GM23338 (cell line): ENCODE measurements at regions not wholly inside any gene's neighbourhood (a gene's known extent, or its start where the extent isn't known, plus 50 kb on each side); places are given as distances from the start of the nearest gene placed in this dataset.

Source experiments
- ATAC-seq: fragments of 200-7000 bp; cut with Tn5 transposase; 3 replicates; pipeline ENCODE4 v1.9.1; 2020
- DNase-seq: peaks from one replicate; pipeline ENCODE4 v3.0.0-alpha.2; 2015; ENCODE audit warnings: low spot score
- H2AFZ ChIP-seq: fragments of 200-600 bp; sonication (generic); 2 replicates; pipeline ENCODE4 v1.8.0; 2016; ENCODE audit warnings: antibody characterized with exemption, mild to moderate bottlenecking, moderate library complexity
- H3F3A ChIP-seq: fragments of 200-600 bp; sonication (generic); replicated peaks from 2 replicates; pipeline ENCODE4 v1.8.0; 2017; ENCODE audit warnings: antibody characterized with exemption, mixed run types, low read depth
- H3K27ac ChIP-seq: fragments of 200-600 bp; sonication (generic); 2 replicates; pipeline ENCODE4 v1.6.1; 2016; ENCODE audit warnings: low read depth
- H3K27me3 ChIP-seq: fragments of 200-600 bp; sonication (generic); 2 replicates; pipeline ENCODE4 v1.8.0; 2016; ENCODE audit warnings: mild to moderate bottlenecking, mixed run types, moderate library complexity; ENCODE audit not compliant: insufficient read depth
- H3K36me3 ChIP-seq: fragments of 200-600 bp; sonication (generic); 2 replicates; pipeline ENCODE4 v1.8.0; 2016; ENCODE audit warnings: mild to moderate bottlenecking; ENCODE audit not compliant: insufficient read depth
- H3K4me1 ChIP-seq: fragments of 200-600 bp; sonication (generic); 2 replicates; pipeline ENCODE4 v1.8.0; 2016; ENCODE audit warnings: mild to moderate bottlenecking, moderate library complexity; ENCODE audit not compliant: insufficient read depth
- H3K4me2 ChIP-seq: fragments of 200-600 bp; sonication (generic); 2 replicates; pipeline ENCODE4 v1.7.1; 2017; ENCODE audit warnings: mixed run types
- H3K4me3 ChIP-seq: fragments of 200-600 bp; sonication (generic); 2 replicates; pipeline ENCODE4 v1.6.1; 2016; ENCODE audit warnings: mixed run types
- H3K79me2 ChIP-seq: fragments of 200-600 bp; sonication (generic); replicated peaks from 2 replicates; pipeline ENCODE4 v1.8.0; 2017; ENCODE audit warnings: mild to moderate bottlenecking; ENCODE audit not compliant: insufficient read depth
- H3K9me2 ChIP-seq: fragments of 200-600 bp; sonication (generic); 2 replicates; pipeline ENCODE4 v1.8.0; 2017; ENCODE audit not compliant: insufficient read depth
- H4K20me1 ChIP-seq: fragments of 200-600 bp; sonication (generic); replicated peaks from 2 replicates; pipeline ENCODE4 v1.8.0; 2017; ENCODE audit warnings: mild to moderate bottlenecking; ENCODE audit not compliant: insufficient read depth
- H3K27ac Mint-ChIP-seq: 2 replicates; pipeline ENCODE4 v1.8.0; 2020; ENCODE audit warnings: inconsistent platforms, mild to moderate bottlenecking, moderate library complexity, mixed read lengths
- H3K27me3 Mint-ChIP-seq: 3 replicates; pipeline ENCODE4 v1.8.0; 2022; ENCODE audit warnings: low read depth, mild to moderate bottlenecking, moderate library complexity, mixed read lengths, inconsistent platforms; ENCODE audit not compliant: insufficient read depth, poor library complexity
- H3K36me3 Mint-ChIP-seq: 3 replicates; pipeline ENCODE4 v1.8.0; 2021; ENCODE audit warnings: low read depth, mild to moderate bottlenecking, inconsistent platforms, moderate library complexity, mixed read lengths
- H3K4me1 Mint-ChIP-seq: 3 replicates; pipeline ENCODE4 v1.8.0; 2020; ENCODE audit warnings: mild to moderate bottlenecking, inconsistent platforms, mixed read lengths
- H3K4me3 Mint-ChIP-seq: 3 replicates; pipeline ENCODE4 v1.8.0; 2021; ENCODE audit warnings: moderate library complexity, mild to moderate bottlenecking, inconsistent platforms, mixed read lengths
- H3K9me3 Mint-ChIP-seq: 3 replicates; pipeline ENCODE4 v1.8.0; 2020; ENCODE audit warnings: moderate library complexity, mild to moderate bottlenecking, inconsistent platforms, mixed read lengths
- CREB1 ChIP-seq: fragments of 250-450 bp; sonication (Bioruptor Pico); IDR thresholded peaks from 2 replicates; pipeline ENCODE4 v1.5.0; 2020; ENCODE audit warnings: low read depth, mild to moderate bottlenecking, moderate library complexity
- EZH2 ChIP-seq: fragments of 200-600 bp; sonication (generic); IDR thresholded peaks from one replicate; pipeline ENCODE4 v1.8.0; 2017; ENCODE audit warnings: antibody characterized with exemption, mild to moderate bottlenecking, low read depth; ENCODE audit not compliant: unreplicated experiment
- EZH2phosphoT487 ChIP-seq: fragments of 200-600 bp; sonication (generic); IDR thresholded peaks from one replicate; pipeline ENCODE4 v1.8.1; 2018; ENCODE audit warnings: antibody characterized with exemption; ENCODE audit not compliant: unreplicated experiment
- JUNB ChIP-seq: IDR thresholded peaks from one replicate; pipeline ENCODE4 v1.6.1; 2016; ENCODE audit warnings: antibody characterized with exemption; ENCODE audit not compliant: unreplicated experiment
- NANOG ChIP-seq: IDR thresholded peaks from 2 replicates; pipeline ENCODE4 v1.6.1; 2016; ENCODE audit warnings: antibody characterized with exemption, borderline replicate concordance
- POLR2AphosphoS5 ChIP-seq: IDR thresholded peaks from 2 replicates; pipeline ENCODE4 v1.6.1; 2016; ENCODE audit warnings: antibody characterized with exemption, low read depth
- STAT1 ChIP-seq: IDR thresholded peaks from one replicate; pipeline ENCODE4 v1.6.1; 2016; ENCODE audit warnings: antibody characterized with exemption; ENCODE audit not compliant: unreplicated experiment
- ZNF114 ChIP-seq: fragments of 250-450 bp; sonication (Bioruptor Pico); IDR thresholded peaks from 2 replicates; pipeline ENCODE4 v1.5.0; 2020; ENCODE audit warnings: mild to moderate bottlenecking, moderate library complexity
- ZNF331 ChIP-seq: fragments of 250-450 bp; sonication (Bioruptor Pico); IDR thresholded peaks from 2 replicates; pipeline ENCODE4 v1.5.0; 2020; ENCODE audit warnings: low read depth, mild to moderate bottlenecking, moderate library complexity
- TF ChIP-seq, protein P1 (sequence below): IDR thresholded peaks from one replicate; pipeline ENCODE4 v1.6.1; 2018; ENCODE audit warnings: antibody characterized with exemption; ENCODE audit not compliant: unreplicated experiment
- TF ChIP-seq, protein P2 (sequence below): IDR thresholded peaks from 2 replicates; pipeline ENCODE4 v1.6.1; 2016; ENCODE audit warnings: antibody characterized with exemption
- TF ChIP-seq, protein P3 (sequence below), 2 experiments: fragments of 200-600 bp in 1 of 2; sonication (generic) in 1 of 2; conservative IDR thresholded peaks; 2 replicates each; pipeline versions ENCODE4 v1.5.1 to v1.6.1; 2016 to 2017; ENCODE audit warnings: antibody characterized with exemption in 2 of 2, low read depth in 2 of 2, mild to moderate bottlenecking in 2 of 2, moderate library complexity in 1 of 2
- TF ChIP-seq, protein P4 (sequence below): fragments of 250-450 bp; sonication (Bioruptor Pico); IDR thresholded peaks from 2 replicates; pipeline ENCODE4 v1.5.0; 2020; ENCODE audit warnings: mild to moderate bottlenecking, moderate library complexity

DNA sequence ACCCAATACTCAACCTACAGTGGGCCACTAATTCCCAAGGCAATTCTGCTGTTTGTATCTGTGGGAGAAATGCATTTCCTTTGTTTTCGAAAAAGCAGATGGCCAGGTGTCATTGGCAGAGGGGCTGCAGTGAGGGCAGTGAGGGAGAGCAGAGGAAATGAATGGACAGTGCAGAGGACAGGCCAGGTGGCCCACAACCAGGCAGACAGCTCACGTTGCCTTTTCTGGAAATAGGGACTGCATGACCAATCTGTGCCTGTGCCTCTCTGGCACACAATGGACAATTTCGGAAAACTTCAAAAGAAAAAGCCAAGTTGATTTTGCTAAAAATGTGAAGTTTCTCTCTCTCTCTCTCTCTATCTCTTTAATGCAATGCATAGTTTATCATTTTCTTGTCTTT, 52.6 kb upstream of the ETS2 start:
- H3K9me3 Mint-ChIP-seq = no peaks in the 10 kb centered on the region
- Histone ChIP-seq H3K9me2 (no peaks in the 10 kb centered on the region), H3K4me2 (no peak overlapping the region), H3K4me3 (no peak overlapping the region), H3F3A (no peaks in the 10 kb centered on the region), H3K4me1 (no peaks in the 10 kb centered on the region; the same call in 1 of the 2 replicates), H2AFZ (no peak overlapping the region), H3K27me3 (no peaks in the 10 kb centered on the region), H3K36me3 (no peaks in the 10 kb centered on the region), H4K20me1 (no peaks in the 10 kb centered on the region), H3K27ac (no peak overlapping the region), H3K79me2 (no peaks in the 10 kb centered on the region)
- peaks cover 10% of the 10 kb centered on the region; the same call in 2 of the 3 replicates for H3K4me1 Mint-ChIP-seq
- no peak overlapping the region for H3K4me3 Mint-ChIP-seq
- no peak for ATAC-seq
- no peak for TF ChIP-seq STAT1
- TF ChIP-seq, protein P1, sequence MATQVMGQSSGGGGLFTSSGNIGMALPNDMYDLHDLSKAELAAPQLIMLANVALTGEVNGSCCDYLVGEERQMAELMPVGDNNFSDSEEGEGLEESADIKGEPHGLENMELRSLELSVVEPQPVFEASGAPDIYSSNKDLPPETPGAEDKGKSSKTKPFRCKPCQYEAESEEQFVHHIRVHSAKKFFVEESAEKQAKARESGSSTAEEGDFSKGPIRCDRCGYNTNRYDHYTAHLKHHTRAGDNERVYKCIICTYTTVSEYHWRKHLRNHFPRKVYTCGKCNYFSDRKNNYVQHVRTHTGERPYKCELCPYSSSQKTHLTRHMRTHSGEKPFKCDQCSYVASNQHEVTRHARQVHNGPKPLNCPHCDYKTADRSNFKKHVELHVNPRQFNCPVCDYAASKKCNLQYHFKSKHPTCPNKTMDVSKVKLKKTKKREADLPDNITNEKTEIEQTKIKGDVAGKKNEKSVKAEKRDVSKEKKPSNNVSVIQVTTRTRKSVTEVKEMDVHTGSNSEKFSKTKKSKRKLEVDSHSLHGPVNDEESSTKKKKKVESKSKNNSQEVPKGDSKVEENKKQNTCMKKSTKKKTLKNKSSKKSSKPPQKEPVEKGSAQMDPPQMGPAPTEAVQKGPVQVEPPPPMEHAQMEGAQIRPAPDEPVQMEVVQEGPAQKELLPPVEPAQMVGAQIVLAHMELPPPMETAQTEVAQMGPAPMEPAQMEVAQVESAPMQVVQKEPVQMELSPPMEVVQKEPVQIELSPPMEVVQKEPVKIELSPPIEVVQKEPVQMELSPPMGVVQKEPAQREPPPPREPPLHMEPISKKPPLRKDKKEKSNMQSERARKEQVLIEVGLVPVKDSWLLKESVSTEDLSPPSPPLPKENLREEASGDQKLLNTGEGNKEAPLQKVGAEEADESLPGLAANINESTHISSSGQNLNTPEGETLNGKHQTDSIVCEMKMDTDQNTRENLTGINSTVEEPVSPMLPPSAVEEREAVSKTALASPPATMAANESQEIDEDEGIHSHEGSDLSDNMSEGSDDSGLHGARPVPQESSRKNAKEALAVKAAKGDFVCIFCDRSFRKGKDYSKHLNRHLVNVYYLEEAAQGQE = no peak
- TF ChIP-seq, protein P2, sequence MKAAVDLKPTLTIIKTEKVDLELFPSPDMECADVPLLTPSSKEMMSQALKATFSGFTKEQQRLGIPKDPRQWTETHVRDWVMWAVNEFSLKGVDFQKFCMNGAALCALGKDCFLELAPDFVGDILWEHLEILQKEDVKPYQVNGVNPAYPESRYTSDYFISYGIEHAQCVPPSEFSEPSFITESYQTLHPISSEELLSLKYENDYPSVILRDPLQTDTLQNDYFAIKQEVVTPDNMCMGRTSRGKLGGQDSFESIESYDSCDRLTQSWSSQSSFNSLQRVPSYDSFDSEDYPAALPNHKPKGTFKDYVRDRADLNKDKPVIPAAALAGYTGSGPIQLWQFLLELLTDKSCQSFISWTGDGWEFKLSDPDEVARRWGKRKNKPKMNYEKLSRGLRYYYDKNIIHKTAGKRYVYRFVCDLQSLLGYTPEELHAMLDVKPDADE = no peak
- TF ChIP-seq JUNB = no peak
- no peak for TF ChIP-seq EZH2
- no peak for TF ChIP-seq ZNF331 (CRISPR knock-in tag)
- TF ChIP-seq EZH2phosphoT487 = no peak
- no peak for TF ChIP-seq POLR2AphosphoS5
- no peak for TF ChIP-seq ZNF114 (CRISPR knock-in tag)
- TF ChIP-seq, protein P3, sequence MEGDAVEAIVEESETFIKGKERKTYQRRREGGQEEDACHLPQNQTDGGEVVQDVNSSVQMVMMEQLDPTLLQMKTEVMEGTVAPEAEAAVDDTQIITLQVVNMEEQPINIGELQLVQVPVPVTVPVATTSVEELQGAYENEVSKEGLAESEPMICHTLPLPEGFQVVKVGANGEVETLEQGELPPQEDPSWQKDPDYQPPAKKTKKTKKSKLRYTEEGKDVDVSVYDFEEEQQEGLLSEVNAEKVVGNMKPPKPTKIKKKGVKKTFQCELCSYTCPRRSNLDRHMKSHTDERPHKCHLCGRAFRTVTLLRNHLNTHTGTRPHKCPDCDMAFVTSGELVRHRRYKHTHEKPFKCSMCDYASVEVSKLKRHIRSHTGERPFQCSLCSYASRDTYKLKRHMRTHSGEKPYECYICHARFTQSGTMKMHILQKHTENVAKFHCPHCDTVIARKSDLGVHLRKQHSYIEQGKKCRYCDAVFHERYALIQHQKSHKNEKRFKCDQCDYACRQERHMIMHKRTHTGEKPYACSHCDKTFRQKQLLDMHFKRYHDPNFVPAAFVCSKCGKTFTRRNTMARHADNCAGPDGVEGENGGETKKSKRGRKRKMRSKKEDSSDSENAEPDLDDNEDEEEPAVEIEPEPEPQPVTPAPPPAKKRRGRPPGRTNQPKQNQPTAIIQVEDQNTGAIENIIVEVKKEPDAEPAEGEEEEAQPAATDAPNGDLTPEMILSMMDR (conservative IDR thresholded peaks at IDR 0.05; ENCODE audit: low read depth in 2 of 2) = no peak
- no peak for TF ChIP-seq NANOG
- TF ChIP-seq CREB1 = no peak
- TF ChIP-seq, protein P4, sequence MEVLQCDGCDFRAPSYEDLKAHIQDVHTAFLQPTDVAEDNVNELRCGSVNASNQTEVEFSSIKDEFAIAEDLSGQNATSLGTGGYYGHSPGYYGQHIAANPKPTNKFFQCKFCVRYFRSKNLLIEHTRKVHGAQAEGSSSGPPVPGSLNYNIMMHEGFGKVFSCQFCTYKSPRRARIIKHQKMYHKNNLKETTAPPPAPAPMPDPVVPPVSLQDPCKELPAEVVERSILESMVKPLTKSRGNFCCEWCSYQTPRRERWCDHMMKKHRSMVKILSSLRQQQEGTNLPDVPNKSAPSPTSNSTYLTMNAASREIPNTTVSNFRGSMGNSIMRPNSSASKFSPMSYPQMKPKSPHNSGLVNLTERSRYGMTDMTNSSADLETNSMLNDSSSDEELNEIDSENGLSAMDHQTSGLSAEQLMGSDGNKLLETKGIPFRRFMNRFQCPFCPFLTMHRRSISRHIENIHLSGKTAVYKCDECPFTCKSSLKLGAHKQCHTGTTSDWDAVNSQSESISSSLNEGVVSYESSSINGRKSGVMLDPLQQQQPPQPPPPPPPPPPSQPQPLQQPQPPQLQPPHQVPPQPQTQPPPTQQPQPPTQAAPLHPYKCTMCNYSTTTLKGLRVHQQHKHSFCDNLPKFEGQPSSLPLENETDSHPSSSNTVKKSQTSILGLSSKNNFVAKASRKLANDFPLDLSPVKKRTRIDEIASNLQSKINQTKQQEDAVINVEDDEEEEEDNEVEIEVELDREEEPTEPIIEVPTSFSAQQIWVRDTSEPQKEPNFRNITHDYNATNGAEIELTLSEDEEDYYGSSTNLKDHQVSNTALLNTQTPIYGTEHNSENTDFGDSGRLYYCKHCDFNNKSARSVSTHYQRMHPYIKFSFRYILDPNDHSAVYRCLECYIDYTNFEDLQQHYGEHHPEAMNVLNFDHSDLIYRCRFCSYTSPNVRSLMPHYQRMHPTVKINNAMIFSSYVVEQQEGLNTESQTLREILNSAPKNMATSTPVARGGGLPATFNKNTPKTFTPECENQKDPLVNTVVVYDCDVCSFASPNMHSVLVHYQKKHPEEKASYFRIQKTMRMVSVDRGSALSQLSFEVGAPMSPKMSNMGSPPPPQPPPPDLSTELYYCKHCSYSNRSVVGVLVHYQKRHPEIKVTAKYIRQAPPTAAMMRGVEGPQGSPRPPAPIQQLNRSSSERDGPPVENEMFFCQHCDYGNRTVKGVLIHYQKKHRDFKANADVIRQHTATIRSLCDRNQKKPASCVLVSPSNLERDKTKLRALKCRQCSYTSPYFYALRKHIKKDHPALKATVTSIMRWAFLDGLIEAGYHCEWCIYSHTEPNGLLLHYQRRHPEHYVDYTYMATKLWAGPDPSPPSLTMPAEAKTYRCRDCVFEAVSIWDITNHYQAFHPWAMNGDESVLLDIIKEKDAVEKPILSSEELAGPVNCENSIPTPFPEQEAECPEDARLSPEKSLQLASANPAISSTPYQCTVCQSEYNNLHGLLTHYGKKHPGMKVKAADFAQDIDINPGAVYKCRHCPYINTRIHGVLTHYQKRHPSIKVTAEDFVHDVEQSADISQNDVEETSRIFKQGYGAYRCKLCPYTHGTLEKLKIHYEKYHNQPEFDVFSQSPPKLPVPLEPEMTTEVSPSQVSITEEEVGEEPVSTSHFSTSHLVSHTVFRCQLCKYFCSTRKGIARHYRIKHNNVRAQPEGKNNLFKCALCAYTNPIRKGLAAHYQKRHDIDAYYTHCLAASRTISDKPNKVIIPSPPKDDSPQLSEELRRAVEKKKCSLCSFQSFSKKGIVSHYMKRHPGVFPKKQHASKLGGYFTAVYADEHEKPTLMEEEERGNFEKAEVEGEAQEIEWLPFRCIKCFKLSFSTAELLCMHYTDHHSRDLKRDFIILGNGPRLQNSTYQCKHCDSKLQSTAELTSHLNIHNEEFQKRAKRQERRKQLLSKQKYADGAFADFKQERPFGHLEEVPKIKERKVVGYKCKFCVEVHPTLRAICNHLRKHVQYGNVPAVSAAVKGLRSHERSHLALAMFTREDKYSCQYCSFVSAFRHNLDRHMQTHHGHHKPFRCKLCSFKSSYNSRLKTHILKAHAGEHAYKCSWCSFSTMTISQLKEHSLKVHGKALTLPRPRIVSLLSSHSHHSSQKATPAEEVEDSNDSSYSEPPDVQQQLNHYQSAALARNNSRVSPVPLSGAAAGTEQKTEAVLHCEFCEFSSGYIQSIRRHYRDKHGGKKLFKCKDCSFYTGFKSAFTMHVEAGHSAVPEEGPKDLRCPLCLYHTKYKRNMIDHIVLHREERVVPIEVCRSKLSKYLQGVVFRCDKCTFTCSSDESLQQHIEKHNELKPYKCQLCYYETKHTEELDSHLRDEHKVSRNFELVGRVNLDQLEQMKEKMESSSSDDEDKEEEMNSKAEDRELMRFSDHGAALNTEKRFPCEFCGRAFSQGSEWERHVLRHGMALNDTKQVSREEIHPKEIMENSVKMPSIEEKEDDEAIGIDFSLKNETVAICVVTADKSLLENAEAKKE = no peak
- no peaks in the 10 kb centered on the region for H3K36me3 Mint-ChIP-seq
- no peak for DNase-seq
- no peak overlapping the region for H3K27ac Mint-ChIP-seq
- peaks cover 2% of the 10 kb centered on the region for H3K27me3 Mint-ChIP-seq
